ENCODE measurements at regions not wholly inside any gene's neighbourhood (a gene's known extent, or its start where the extent isn't known, plus 50 kb on each side); places are given as distances from the start of the nearest gene placed in this dataset.

DNA sequence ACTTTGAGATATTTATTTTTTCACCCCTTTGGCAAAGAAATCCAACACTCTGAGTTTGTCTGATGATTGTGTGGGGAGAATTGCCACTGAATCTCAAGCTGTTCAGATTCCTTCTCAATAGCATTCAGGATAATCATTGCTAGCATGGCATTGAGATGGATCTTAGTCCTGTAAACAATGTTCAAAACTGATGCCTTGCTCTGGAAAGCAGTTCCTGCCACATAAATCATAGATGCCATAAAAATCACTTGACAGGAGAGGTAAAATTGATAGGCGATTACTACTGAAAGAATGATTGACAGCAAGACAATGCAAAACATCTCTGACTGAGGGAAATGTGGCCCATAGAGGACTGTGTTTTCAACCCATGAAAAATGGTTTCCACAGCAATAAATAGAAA lies 915.6 kb downstream of the TRHDE start:
- TF ChIP-seq, protein P1, sequence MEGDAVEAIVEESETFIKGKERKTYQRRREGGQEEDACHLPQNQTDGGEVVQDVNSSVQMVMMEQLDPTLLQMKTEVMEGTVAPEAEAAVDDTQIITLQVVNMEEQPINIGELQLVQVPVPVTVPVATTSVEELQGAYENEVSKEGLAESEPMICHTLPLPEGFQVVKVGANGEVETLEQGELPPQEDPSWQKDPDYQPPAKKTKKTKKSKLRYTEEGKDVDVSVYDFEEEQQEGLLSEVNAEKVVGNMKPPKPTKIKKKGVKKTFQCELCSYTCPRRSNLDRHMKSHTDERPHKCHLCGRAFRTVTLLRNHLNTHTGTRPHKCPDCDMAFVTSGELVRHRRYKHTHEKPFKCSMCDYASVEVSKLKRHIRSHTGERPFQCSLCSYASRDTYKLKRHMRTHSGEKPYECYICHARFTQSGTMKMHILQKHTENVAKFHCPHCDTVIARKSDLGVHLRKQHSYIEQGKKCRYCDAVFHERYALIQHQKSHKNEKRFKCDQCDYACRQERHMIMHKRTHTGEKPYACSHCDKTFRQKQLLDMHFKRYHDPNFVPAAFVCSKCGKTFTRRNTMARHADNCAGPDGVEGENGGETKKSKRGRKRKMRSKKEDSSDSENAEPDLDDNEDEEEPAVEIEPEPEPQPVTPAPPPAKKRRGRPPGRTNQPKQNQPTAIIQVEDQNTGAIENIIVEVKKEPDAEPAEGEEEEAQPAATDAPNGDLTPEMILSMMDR (IDR thresholded peaks at IDR 0.05) = no peak
- TF ChIP-seq POLR2AphosphoS5 (IDR thresholded peaks at IDR 0.05; ENCODE audit: low read depth, low read length) (no peak), SIN3A (IDR thresholded peaks at IDR 0.05; ENCODE audit: borderline replicate concordance, insufficient read depth, low read depth, low read length) (no peak)
- TF ChIP-seq, protein P2, sequence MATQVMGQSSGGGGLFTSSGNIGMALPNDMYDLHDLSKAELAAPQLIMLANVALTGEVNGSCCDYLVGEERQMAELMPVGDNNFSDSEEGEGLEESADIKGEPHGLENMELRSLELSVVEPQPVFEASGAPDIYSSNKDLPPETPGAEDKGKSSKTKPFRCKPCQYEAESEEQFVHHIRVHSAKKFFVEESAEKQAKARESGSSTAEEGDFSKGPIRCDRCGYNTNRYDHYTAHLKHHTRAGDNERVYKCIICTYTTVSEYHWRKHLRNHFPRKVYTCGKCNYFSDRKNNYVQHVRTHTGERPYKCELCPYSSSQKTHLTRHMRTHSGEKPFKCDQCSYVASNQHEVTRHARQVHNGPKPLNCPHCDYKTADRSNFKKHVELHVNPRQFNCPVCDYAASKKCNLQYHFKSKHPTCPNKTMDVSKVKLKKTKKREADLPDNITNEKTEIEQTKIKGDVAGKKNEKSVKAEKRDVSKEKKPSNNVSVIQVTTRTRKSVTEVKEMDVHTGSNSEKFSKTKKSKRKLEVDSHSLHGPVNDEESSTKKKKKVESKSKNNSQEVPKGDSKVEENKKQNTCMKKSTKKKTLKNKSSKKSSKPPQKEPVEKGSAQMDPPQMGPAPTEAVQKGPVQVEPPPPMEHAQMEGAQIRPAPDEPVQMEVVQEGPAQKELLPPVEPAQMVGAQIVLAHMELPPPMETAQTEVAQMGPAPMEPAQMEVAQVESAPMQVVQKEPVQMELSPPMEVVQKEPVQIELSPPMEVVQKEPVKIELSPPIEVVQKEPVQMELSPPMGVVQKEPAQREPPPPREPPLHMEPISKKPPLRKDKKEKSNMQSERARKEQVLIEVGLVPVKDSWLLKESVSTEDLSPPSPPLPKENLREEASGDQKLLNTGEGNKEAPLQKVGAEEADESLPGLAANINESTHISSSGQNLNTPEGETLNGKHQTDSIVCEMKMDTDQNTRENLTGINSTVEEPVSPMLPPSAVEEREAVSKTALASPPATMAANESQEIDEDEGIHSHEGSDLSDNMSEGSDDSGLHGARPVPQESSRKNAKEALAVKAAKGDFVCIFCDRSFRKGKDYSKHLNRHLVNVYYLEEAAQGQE (IDR thresholded peaks at IDR 0.05; ENCODE audit: insufficient read depth in 1 of 2, low read depth in 2 of 2, low read length in 1 of 2) = no peak

All from Panc1 (cell line).